ENCODE measurements at regions not wholly inside any gene's neighbourhood (a gene's known extent, or its start where the extent isn't known, plus 50 kb on each side); places are given as distances from the start of the nearest gene placed in this dataset.

GRCh38 chr7:122211362-122211761, 67.3 kb upstream of the AASS start:
- no peak for TF ChIP-seq CTCF (IDR thresholded peaks at IDR 0.05)
- no peak for TF ChIP-seq POLR2AphosphoS5 (IDR thresholded peaks at IDR 0.05)
- no peak for TF ChIP-seq POLR2A (IDR thresholded peaks at IDR 0.05)
